GM21360 (cell line): ENCODE measurements at regions not wholly inside any gene's neighbourhood (a gene's known extent, or its start where the extent isn't known, plus 50 kb on each side); places are given as distances from the start of the nearest gene placed in this dataset.

ENCODE experiments used
- ATAC-seq: cut with Tn5 transposase; IDR thresholded peaks from one replicate; pipeline ENCODE4 v1.9.1; 2021; ENCODE audit warnings: mild to moderate bottlenecking, moderate library complexity; ENCODE audit not compliant: unreplicated experiment

DNA sequence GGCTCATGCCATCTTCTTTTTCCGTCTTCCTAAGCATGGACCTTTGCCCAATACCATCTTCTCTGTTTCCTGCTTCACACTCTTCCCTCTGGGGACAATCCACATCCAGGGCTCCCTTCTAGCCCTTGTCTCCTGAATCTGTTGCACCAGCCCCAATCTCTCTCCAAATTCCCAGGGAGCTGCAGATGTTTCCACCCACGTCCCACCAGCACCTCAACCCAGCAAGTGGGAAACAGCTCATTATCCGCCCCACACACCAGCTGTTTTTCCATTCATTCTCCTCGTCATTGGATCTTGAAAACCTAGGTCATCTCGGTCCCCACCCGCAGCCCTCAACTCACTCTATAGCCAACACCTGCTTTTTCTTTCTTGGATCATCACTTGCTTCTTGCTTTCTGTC lies 185.0 kb upstream of the CDYL start:
- ATAC-seq: no peak

GRCh38 chr6:4589295-4589694 lies 186.9 kb upstream of the CDYL start:
- ATAC-seq: no peak

DNA sequence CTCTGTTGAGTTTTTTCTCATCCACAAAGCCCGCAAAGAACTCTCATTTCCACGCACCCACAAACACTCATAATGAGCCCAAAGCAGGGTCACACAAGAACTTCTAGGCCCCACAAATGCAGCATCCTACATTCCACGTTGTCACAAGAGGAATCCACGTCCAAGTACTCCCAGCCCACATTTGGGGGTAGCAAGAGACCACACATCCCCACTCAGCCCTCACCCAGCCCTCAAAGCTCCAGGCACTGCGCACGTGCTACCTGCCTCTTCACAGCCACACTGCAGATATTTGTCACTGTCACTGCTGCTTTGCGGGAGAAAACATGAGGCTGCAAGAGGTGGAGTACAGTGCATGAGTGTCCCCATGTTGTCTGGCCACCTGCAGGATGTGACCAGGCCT lies 187.6 kb upstream of the CDYL start:
- ATAC-seq: no peak

DNA sequence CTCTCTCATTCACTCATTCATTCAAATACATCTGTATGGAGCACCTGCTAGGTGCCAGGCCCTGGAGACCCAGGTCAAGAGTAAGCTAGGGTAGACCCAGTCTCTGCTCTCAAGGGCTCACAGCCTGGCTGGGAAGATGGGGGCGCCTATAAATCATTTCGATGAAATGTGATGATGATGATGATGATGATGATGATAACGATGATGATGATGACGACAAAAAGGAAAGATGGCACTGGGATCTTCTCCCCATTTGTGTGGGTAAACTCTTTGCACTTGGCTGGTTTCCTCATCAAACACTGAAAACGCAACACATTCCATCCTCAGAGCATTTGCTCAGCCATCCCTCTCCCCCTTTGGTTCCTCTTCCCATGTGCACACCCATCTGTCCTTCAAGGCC lies 188.0 kb upstream of the CDYL start:
- no peak for ATAC-seq

DNA sequence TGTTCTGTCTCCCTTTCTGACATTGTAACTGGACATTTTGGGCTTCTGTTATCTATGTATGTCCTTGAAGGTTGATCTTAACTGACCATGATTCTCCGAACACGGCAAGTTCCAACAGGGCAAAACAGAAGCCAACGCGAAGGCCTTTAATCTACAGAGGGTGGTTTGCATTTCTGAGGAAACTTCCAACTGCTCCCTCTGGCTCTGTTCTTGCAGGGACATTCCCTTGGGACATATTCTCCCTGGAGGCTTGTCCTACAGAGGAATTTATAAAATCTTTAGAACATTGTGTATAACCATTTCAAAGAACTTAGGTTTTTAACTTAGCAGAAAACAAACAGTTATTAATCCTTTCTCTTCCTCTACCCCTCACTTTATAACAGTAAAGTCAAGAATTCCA lies 189.0 kb upstream of the CDYL start:
- ATAC-seq: no peak

DNA sequence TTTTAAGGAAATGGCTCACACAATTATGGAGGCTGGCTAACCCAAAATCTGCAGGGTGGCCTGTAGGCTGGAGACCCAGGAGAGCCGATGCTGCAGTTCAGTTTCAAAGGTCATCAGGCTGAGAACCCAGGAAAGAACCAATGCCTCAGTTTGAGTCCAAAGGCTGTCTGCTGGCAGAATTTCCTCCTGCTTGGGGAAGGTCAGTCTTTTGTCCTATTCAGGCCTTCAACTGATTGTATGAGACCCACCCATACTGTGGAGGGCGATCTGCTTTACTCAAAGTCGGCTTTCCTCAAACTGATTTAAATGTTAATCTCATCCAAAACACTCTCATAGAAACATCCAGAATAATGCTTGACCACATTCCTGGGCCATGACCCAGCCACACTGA lies 189.7 kb upstream of the CDYL start:
- no peak for ATAC-seq

- ATAC-seq: no peak
Measured at GRCh38 chr6:4585682-4586468, 190.3 kb upstream of the CDYL start.

GRCh38 chr6:4584801-4585200 lies 191.4 kb upstream of the CDYL start:
- ATAC-seq: no peak

DNA sequence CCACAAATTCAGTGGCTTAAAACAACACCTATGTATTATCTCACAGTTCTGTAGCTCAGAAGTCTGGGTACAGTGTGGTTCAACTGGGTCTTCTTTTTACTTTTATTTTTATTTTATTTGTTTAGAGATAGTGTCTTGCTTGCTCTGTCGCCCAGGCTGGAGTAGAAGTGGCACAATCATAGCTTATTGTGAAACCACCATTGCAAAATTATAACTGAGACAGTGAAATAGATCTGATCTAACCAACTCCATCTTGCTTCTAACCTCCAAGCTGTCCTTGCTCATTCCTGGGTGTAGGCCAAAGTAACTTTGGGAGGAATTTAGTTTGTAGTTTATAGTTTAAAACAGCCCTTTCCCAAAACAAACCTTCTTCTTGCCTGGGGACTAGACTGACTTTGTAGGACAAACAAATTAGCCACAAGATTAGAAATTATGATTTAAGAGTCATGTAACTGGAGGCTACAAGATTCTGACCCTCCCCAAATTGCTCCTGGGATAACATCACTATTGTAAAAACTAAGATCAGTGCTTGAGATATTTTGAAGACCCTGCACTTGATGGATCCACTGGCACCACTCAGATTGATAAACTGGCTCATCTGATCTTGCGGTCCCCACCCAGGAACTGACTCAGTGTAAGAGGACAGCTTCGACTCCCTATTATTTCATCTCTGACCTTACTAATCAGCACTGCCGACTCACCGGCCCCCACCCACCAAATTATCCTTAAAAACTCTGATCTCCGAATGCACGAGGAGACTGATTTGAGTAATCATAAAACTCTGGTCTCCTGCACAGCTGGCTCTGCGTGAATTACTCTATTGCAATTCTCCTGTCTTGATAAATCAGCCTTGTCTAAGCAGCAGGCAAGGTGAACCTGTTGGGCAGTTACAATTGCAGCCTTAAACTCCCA lies 193.4 kb upstream of the CDYL start:
- ATAC-seq: no peak

- no peak for ATAC-seq
Measured at GRCh38 chr6:4581468-4582385, 194.5 kb upstream of the CDYL start.

- no peak for ATAC-seq
Measured at GRCh38 chr6:4580361-4580760, 195.8 kb upstream of the CDYL start.

DNA sequence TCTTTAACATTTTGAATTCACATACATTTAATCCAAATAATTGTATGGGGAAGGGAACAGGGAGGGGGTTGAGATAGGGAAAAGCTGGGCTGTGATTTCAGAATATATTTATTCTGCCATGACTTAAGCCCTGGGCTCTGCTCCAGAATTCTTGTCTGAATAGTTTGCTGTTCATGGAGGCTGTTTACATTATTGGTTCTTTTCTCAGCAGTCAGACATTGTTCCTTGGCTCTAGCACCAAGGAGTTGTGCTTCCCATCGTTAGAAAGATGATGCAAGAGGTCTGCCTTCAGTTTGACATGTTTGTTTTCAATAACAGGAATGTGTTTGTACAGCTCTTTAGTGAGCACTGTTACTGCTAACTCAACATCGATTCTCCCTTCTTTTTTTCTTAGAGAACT lies 198.8 kb upstream of the CDYL start:
- ATAC-seq: no peak

GRCh38 chr6:4575714-4576113 lies 200.5 kb upstream of the CDYL start:
- ATAC-seq: no peak

DNA sequence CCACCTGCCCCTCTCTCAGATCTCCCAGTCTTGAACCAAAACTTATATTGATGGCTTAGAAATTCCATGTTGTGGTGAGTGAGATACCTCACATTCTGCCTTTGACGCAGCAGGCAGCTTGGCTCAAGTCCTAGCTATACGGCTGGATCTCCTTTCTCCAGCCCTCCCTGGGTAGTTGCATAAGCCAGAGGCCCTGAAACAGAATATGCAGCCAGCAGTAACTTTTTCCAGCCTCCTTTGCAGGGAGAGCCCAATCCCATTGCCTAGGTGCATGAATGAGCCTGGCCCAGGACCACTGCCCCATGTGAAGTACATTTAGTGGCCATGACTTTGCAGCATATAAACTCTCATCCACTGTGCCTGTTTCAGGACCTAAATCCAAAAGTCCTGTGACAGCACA lies 202.2 kb upstream of the CDYL start:
- ATAC-seq: no peak

DNA sequence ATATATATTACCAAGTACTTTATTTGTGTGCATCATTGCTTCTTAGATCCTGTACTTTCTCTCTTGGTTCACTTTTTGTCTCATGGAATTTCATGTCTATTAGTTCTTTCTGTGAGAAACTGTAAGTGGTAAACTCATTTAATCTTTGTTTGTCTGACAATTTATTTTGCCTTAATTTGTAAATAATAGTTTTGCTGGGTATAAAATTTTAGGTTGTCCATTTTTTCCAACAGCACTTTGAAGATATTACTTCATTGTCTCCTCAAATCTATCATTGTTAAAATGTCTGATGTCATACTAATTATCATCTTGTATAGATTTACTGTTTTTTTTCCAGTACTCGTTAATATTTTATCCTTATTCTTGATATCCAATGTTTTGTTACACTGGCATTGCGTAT lies 205.2 kb upstream of the CDYL start:
- ATAC-seq: no peak

GRCh38 chr6:4568138-4568537 lies 208.1 kb upstream of the CDYL start:
- ATAC-seq: no peak

DNA sequence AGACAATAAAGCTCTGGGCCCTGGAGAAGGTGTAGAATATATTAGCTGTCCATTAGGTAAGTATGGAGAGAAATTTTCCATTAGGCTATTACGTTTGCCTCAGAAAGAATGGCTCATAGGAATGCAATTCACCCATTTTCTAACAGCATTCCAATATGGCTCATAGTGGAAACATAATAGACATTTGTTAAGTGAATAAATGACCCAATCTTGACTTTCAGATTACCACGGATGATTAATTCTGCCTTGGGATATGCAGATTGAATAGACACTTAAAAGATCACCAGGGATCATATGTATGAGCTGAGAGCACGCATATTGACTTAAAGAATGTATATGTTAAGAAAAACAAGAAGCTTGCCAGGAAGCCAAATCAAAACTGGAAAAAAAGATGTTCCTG lies 209.1 kb upstream of the CDYL start:
- no peak for ATAC-seq

DNA sequence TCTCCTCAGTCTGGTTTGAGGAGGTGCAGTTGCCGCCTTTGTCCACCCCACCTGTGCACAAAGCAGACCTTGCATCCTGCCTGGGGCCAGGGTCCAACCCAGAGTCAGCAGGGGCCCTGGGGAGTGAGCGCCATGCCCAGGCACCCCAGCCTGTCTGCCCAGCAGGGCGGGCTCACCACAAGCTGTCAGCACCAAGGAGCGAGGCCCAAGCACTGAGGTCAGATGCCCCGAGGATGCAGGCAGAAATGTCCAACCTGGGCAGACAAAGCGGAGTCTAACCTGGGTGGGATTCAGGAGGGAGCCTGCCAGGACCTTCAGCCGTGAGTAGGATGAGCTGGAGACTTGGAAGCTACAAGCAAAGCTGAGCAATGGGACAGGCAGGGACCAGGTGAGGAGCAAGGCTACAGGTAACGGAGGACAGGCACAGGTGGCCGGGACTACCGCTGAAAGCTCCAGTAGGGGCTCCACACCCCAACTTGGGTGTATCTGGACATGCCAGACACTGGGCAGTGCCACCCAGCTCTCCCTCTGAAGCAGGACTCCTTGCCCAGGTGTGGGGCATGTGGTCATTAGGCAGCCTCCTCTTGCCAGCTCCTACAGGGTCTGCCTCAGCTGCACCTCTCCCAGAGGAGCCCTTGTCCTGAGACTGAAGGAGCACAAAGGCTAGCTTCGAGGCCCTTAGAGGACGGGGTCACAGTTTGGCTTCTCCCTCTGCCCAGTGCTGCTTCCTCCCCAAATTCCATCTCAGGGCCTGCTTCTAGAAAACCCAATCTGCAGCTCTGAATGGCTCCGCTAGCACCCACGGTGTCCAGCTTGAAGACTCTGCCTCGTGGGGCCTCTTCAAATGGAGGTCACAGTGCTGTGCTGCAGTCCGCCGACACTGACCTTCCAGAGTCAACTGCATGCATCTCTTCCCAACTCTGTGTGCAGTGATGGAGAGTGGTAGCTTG lies 210.6 kb upstream of the CDYL start:
- ATAC-seq: no peak

DNA sequence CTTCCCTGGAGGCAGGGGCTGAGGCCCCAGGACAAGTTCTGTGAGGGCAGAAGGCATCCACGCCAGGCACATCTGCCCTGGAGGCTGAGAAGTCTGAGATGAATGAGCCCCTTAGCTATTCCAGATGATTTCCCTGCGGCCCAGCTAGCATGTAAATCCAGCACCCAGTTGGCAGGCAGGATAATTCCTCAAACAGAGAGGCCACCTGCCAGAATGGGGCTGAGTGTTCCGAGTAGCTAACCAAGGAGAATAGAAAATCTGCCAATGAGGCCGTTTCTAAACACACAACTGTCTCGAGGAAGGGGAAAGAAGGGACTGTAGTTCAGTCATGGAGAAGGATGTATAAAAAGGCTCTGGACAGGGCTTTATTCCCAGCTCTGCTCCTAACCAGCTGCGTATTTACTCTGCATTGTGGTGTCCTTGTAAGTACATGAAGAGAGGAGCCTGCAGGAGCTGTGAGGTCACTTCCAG lies 211.4 kb upstream of the CDYL start:
- no peak for ATAC-seq

GRCh38 chr6:4563877-4564276 lies 212.3 kb upstream of the CDYL start:
- ATAC-seq: no peak
